ENCODE measurements at regions not wholly inside any gene's neighbourhood (a gene's known extent, or its start where the extent isn't known, plus 50 kb on each side); places are given as distances from the start of the nearest gene placed in this dataset.

GRCh38 chr7:17007841-17008240 is 126.1 kb upstream of the AGR3 start:
- no peak for TF ChIP-seq EZH2 (IDR thresholded peaks at IDR 0.05; ENCODE audit: low read length, missing control alignments)
- TF ChIP-seq, protein P1, sequence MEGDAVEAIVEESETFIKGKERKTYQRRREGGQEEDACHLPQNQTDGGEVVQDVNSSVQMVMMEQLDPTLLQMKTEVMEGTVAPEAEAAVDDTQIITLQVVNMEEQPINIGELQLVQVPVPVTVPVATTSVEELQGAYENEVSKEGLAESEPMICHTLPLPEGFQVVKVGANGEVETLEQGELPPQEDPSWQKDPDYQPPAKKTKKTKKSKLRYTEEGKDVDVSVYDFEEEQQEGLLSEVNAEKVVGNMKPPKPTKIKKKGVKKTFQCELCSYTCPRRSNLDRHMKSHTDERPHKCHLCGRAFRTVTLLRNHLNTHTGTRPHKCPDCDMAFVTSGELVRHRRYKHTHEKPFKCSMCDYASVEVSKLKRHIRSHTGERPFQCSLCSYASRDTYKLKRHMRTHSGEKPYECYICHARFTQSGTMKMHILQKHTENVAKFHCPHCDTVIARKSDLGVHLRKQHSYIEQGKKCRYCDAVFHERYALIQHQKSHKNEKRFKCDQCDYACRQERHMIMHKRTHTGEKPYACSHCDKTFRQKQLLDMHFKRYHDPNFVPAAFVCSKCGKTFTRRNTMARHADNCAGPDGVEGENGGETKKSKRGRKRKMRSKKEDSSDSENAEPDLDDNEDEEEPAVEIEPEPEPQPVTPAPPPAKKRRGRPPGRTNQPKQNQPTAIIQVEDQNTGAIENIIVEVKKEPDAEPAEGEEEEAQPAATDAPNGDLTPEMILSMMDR (conservative IDR thresholded peaks at IDR 0.05 in 1 of 2, IDR thresholded peaks at IDR 0.05 in 1 of 2; ENCODE audit: low read depth in 1 of 2, low read length in 2 of 2), result no peak

Measured in fibroblast of lung (primary cell).